ENCODE measurements at regions not wholly inside any gene's neighbourhood (a gene's known extent, or its start where the extent isn't known, plus 50 kb on each side); places are given as distances from the start of the nearest gene placed in this dataset.

GRCh38 chr5:96121364-96121763, 159.7 kb upstream of the ELL2 start:
- TF ChIP-seq CTCF (IDR thresholded peaks at IDR 0.05) (no peak), POLR2A (IDR thresholded peaks at IDR 0.05) (no peak)
